H1 (cell line): ENCODE measurements at regions not wholly inside any gene's neighbourhood (a gene's known extent, or its start where the extent isn't known, plus 50 kb on each side); places are given as distances from the start of the nearest gene placed in this dataset.

Source experiments
- E2F6 ChIP-seq: IDR thresholded peaks from 2 replicates; pipeline ENCODE4 v1.6.1; 2012; ENCODE audit warnings: inconsistent platforms
- SIRT6 ChIP-seq: IDR thresholded peaks from one replicate; pipeline ENCODE4 v1.7.1; 2012; ENCODE audit warnings: low read length, inconsistent platforms

- no peak for TF ChIP-seq E2F6
- no peak for TF ChIP-seq SIRT6
Observed at GRCh38 chr5:117110548-117110947, 535.9 kb upstream of the SEMA6A start (continued).
